ENCODE measurements at regions not wholly inside any gene's neighbourhood (a gene's known extent, or its start where the extent isn't known, plus 50 kb on each side); places are given as distances from the start of the nearest gene placed in this dataset.
"Not testable (repeated sequence)": the region's sequence is repeated elsewhere in the genome, so short reads cannot be mapped to it uniquely, and the experiment has no call there.

DNA sequence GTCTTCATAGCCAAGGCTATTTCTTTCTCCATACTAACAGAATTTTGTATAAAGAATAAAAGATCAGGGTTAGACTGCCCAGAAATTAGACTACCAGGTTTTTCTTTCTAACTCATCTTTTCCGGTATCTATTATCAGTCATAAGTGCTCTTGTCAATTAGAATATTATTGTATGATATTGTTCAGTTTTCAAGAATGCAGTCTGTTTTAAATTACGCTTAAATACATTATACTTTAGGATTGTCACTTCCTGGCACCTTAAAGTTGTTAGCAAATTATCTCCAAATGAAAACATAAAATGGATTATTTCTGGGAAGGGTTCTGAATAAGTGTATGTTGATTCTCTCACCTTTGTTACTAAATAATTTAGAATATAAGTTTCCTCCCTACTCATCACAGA is 497.2 kb downstream of the IGSF11 start:
- Histone ChIP-seq H2AFZ (ENCODE audit: low read length) (no peak overlapping the region), H3K27ac (ENCODE audit: low read length) (no peak overlapping the region), H3F3A (ENCODE audit: low read length, unreplicated experiment) (no peaks in the 10 kb centered on the region), H3K9me3 (ENCODE audit: low read length) (peaks cover 18% of the 10 kb centered on the region), H4K20me1 (ENCODE audit: low read length) (no peaks in the 10 kb centered on the region), H3K9ac (ENCODE audit: low read length) (no peak overlapping the region), H3K79me2 (ENCODE audit: low read length) (no peaks in the 10 kb centered on the region), H3K27me3 (ENCODE audit: low read length) (no peaks in the 10 kb centered on the region), H3K4me3 (ENCODE audit: low read length) (no peak overlapping the region), H3K4me2 (ENCODE audit: low read length) (no peak overlapping the region), H3K4me1 (ENCODE audit: insufficient read depth, low read length) (no peaks in the 10 kb centered on the region), H3K36me3 (ENCODE audit: low read depth, low read length) (no peaks in the 10 kb centered on the region), H3K9me2 (replicated peaks; ENCODE audit: low read length) (no peaks in the 10 kb centered on the region)
- ChIA-PET POLR2A (ENCODE audit: unreplicated experiment) (no interaction called here), CTCF (no interaction called here)
- ATAC-seq, result no peak
- TF ChIP-seq, protein P1, sequence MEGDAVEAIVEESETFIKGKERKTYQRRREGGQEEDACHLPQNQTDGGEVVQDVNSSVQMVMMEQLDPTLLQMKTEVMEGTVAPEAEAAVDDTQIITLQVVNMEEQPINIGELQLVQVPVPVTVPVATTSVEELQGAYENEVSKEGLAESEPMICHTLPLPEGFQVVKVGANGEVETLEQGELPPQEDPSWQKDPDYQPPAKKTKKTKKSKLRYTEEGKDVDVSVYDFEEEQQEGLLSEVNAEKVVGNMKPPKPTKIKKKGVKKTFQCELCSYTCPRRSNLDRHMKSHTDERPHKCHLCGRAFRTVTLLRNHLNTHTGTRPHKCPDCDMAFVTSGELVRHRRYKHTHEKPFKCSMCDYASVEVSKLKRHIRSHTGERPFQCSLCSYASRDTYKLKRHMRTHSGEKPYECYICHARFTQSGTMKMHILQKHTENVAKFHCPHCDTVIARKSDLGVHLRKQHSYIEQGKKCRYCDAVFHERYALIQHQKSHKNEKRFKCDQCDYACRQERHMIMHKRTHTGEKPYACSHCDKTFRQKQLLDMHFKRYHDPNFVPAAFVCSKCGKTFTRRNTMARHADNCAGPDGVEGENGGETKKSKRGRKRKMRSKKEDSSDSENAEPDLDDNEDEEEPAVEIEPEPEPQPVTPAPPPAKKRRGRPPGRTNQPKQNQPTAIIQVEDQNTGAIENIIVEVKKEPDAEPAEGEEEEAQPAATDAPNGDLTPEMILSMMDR (conservative IDR thresholded peaks at IDR 0.05; ENCODE audit: low read depth, low read length), result no peak
- TF ChIP-seq EZH2 (IDR thresholded peaks at IDR 0.05; ENCODE audit: low read length, unreplicated experiment), result no peak
- TF ChIP-seq EZH2phosphoT487 (IDR thresholded peaks at IDR 0.05; ENCODE audit: borderline replicate concordance, low read length), result no peak
- no TSS peak for BruUV-seq (replicated peaks)
- intact Hi-C loops (cut with micrococcal nuclease), result no loop called here
- DNase-seq, result no peak

DNA sequence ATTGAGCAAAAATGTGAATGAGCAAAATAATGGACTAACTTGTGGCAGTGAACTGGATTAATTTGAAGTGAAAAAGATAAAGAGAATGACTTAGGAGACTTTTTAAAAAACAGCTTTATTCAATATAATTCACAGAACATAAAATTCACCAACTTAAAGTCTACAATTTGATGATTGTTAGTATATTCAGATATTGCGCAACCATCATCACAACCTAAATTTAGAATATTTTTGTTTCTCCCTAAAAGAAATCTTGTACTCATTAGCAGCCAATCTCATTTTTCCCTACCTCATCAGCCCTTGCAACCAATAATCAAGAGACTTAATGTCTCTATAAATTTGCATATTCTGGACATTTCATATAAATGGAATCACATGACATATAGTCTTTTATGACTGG is 496.5 kb downstream of the IGSF11 start:
- no peaks in the 10 kb centered on the region for H4K20me1 ChIP-seq (ENCODE audit: low read length)
- H3F3A ChIP-seq (ENCODE audit: low read length, unreplicated experiment), result no peaks in the 10 kb centered on the region
- ATAC-seq (no peak), DNase-seq (no peak)
- ChIA-PET CTCF (no interaction called here), POLR2A (ENCODE audit: unreplicated experiment) (no interaction called here)
- no peaks in the 10 kb centered on the region for H3K9me2 ChIP-seq (replicated peaks; ENCODE audit: low read length)
- no peaks in the 10 kb centered on the region for H3K4me1 ChIP-seq (ENCODE audit: insufficient read depth, low read length)
- no peak overlapping the region for H3K4me3 ChIP-seq (ENCODE audit: low read length)
- H3K9ac ChIP-seq (ENCODE audit: low read length), result no peak overlapping the region
- H2AFZ ChIP-seq (ENCODE audit: low read length), result no peak overlapping the region
- BruUV-seq (replicated peaks), result no TSS peak
- H3K36me3 ChIP-seq (ENCODE audit: low read depth, low read length), result no peaks in the 10 kb centered on the region
- no peak overlapping the region for H3K27ac ChIP-seq (ENCODE audit: low read length)
- no peak overlapping the region for H3K4me2 ChIP-seq (ENCODE audit: low read length)
- no peaks in the 10 kb centered on the region for H3K79me2 ChIP-seq (ENCODE audit: low read length)
- intact Hi-C loops (cut with micrococcal nuclease), result no loop called here
- no peaks in the 10 kb centered on the region for H3K27me3 ChIP-seq (ENCODE audit: low read length)
- H3K9me3 ChIP-seq (ENCODE audit: low read length), result peaks cover 13% of the 10 kb centered on the region
- TF ChIP-seq EZH2 (IDR thresholded peaks at IDR 0.05; ENCODE audit: low read length, unreplicated experiment) (no peak), EZH2phosphoT487 (IDR thresholded peaks at IDR 0.05; ENCODE audit: borderline replicate concordance, low read length) (no peak)
- TF ChIP-seq, protein P1 (conservative IDR thresholded peaks at IDR 0.05; ENCODE audit: low read depth, low read length), result no peak

DNA sequence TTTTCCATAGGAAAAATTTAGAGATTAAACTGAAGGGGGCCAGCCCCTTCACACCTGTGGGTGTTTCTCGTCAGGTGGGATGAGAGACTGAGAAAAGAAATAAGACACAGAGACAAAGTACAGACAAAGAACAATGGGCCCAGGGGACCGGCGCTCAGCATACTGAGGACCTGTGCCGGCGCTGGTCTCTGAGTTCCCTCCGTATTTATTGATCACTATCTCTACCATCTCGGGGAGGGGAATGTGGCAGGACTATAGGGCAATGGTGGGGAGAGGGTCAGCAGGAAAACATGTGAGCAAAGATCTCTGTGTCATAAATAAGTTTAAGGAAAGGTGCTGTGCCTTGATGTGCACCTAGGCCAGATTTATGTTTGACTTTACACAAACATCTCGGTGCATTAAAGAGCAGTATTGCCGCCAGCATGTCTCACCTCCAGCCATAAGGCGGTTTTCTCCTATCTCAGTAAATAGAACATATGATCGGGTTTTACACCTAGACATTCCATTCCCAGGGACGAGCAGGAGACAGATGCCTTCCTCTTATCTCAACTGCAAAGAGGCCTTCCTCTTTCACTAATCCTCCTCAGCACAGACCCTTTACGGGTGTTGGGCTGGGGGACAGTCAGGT is 494.7 kb downstream of the IGSF11 start:
- H3K79me2 ChIP-seq (ENCODE audit: low read length); H3K4me3 ChIP-seq (ENCODE audit: low read length); H3K4me2 ChIP-seq (ENCODE audit: low read length); H4K20me1 ChIP-seq (ENCODE audit: low read length); POLR2A ChIA-PET (ENCODE audit: unreplicated experiment); H2AFZ ChIP-seq (ENCODE audit: low read length); BruUV-seq (replicated peaks); H3K36me3 ChIP-seq (ENCODE audit: low read depth, low read length); ATAC-seq; intact Hi-C loops (cut with micrococcal nuclease); CTCF ChIA-PET; H3K9ac ChIP-seq (ENCODE audit: low read length); DNase-seq; H3F3A ChIP-seq (ENCODE audit: low read length, unreplicated experiment); H3K9me3 ChIP-seq (ENCODE audit: low read length); H3K9me2 ChIP-seq (replicated peaks; ENCODE audit: low read length); H3K4me1 ChIP-seq (ENCODE audit: insufficient read depth, low read length); H3K27me3 ChIP-seq (ENCODE audit: low read length); H3K27ac ChIP-seq (ENCODE audit: low read length): not testable (repeated sequence)

DNA sequence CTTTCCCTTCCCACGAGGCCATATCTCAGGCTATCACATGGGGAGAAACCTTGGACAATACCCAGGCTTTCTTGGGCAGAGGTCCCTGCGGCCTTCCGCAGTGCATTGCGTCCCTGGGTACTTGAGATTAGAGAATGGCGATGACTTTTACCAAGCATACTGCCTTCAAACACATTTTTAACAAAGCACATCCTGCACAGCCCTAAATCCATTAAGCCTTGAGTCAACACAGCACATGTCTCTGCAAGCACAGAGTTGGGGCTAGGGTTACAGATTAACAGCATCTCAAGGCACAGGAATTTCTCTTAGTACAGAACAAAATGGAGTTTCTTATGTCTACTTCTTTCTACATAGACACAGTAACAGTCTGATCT is 494.2 kb downstream of the IGSF11 start:
- intact Hi-C loops (cut with micrococcal nuclease); BruUV-seq (replicated peaks); H4K20me1 ChIP-seq (ENCODE audit: low read length); H3K4me2 ChIP-seq (ENCODE audit: low read length); H3K9me3 ChIP-seq (ENCODE audit: low read length); H3K9me2 ChIP-seq (replicated peaks; ENCODE audit: low read length); H3K4me3 ChIP-seq (ENCODE audit: low read length); H3K27me3 ChIP-seq (ENCODE audit: low read length); H3K79me2 ChIP-seq (ENCODE audit: low read length); POLR2A ChIA-PET (ENCODE audit: unreplicated experiment); CTCF ChIA-PET; H3K27ac ChIP-seq (ENCODE audit: low read length); H2AFZ ChIP-seq (ENCODE audit: low read length); H3F3A ChIP-seq (ENCODE audit: low read length, unreplicated experiment); DNase-seq; H3K36me3 ChIP-seq (ENCODE audit: low read depth, low read length); H3K9ac ChIP-seq (ENCODE audit: low read length); ATAC-seq; H3K4me1 ChIP-seq (ENCODE audit: insufficient read depth, low read length): not testable (repeated sequence)

Data from PC-3 (cell line).